Natural killer cell (primary cell): ENCODE measurements at regions not wholly inside any gene's neighbourhood (a gene's known extent, or its start where the extent isn't known, plus 50 kb on each side); places are given as distances from the start of the nearest gene placed in this dataset.

ENCODE experiments used
- ATAC-seq, 3 donors: fragments of 150-1000 bp in 2 of 3; fragments of 200-7000 bp in 1 of 3; cut with Tn5 transposase; 1 replicate in 1 of 3; 2 replicates in 2 of 3; pipeline ENCODE4 v1.10.0; 2021; ENCODE audit warnings: mild to moderate bottlenecking in 2 of 3, moderate library complexity in 2 of 3
- DNase-seq, 2 donors: peaks; one replicate each; pipeline versions ENCODE4 v3.0.0 to v3.0.0-alpha.2; 2013 to 2021; ENCODE audit warnings: mixed read lengths in 1 of 2
- H3K27ac ChIP-seq: one replicate; pipeline ENCODE4 v1.5.1; 2013; ENCODE audit warnings: mild to moderate bottlenecking, low read length
- H3K27me3 ChIP-seq: one replicate; pipeline ENCODE4 v1.6.1; 2013; ENCODE audit warnings: low read length; ENCODE audit not compliant: control insufficient read depth, insufficient read depth
- H3K36me3 ChIP-seq: one replicate; pipeline ENCODE4 v1.6.1; 2013; ENCODE audit warnings: low read length; ENCODE audit not compliant: control insufficient read depth, insufficient read depth
- H3K4me1 ChIP-seq: one replicate; pipeline ENCODE4 v1.6.1; 2013; ENCODE audit warnings: low read length; ENCODE audit not compliant: control insufficient read depth, insufficient read depth
- H3K4me3 ChIP-seq: one replicate; pipeline ENCODE4 v1.5.1; 2013; ENCODE audit warnings: low read length
- H3K9me3 ChIP-seq: one replicate; pipeline ENCODE4 v1.6.1; 2013; ENCODE audit warnings: low read length; ENCODE audit not compliant: control insufficient read depth, insufficient read depth
- H3K27ac Mint-ChIP-seq, 2 donors: one replicate each; pipeline ENCODE4 v1.8.0; 2022; ENCODE audit warnings: mild to moderate bottlenecking in 2 of 2, mixed read lengths in 2 of 2, moderate library complexity in 1 of 2
- H3K27me3 Mint-ChIP-seq, 2 donors: one replicate each; pipeline ENCODE4 v1.8.0; 2022; ENCODE audit warnings: low read depth in 2 of 2, mixed read lengths in 2 of 2
- H3K36me3 Mint-ChIP-seq: one replicate; pipeline ENCODE4 v1.8.0; 2022; ENCODE audit warnings: mixed read lengths
- H3K4me1 Mint-ChIP-seq, 2 donors: one replicate each; pipeline ENCODE4 v1.8.0; 2022; ENCODE audit warnings: mixed read lengths in 2 of 2
- H3K4me3 Mint-ChIP-seq: one replicate; pipeline ENCODE4 v1.8.0; 2022; ENCODE audit warnings: mild to moderate bottlenecking, moderate library complexity, mixed read lengths
- H3K9me3 Mint-ChIP-seq, 2 donors: one replicate each; pipeline ENCODE4 v1.8.0; 2022; ENCODE audit warnings: mixed read lengths in 2 of 2
- WGBS: methylation state at CpG from one replicate; pipeline ENCODE4 v1.1.7; 2013; ENCODE audit warnings: missing lambda C conversion rate; ENCODE audit not compliant: insufficient coverage; 5-methylcytosine and 5-hydroxymethylcytosine counted together
- intact Hi-C: fragments of 100-400 bp; cut with micrococcal nuclease; formaldehyde crosslinking; loops from one replicate; pipeline ENCODE4 v1.14.2; 2022
- TF ChIP-seq, protein P1 (sequence below): fragments of 200-600 bp; IDR thresholded peaks from one replicate; pipeline ENCODE4 v1.8.0; 2022; ENCODE audit warnings: antibody characterized with exemption

DNA sequence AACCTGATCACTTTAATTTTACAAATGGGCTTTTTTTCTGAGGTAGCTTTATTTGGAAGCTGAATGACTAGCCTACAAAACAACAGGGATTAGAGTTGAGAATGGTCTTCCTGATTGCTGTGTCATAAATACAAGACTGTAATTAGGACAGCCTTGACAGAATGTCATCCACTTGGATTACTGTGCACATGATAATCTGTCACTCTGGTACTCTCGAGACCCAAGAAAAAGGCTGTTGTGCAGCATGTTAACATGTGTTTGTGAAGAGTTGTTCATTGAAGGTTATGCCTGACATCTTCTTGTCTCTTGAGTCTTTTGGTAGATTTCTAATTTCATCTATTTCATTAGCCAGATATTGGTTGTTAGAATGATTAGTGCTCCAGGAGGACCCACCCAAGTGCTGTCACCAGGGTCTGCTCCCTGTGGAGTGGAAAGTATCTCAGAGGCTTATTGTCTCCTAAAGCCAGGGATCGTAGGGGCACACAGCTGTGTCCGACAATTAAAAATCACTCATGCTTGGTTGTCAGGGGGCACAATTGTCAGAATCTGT, 212.2 kb upstream of the GPRIN3 start:
- Mint-ChIP-seq H3K36me3 (no peaks in the 10 kb centered on the region), H3K4me3 (no peak overlapping the region), H3K27me3 (peaks cover 10 to 35% of the 10 kb centered on the region in 2 donors), H3K27ac (no peak overlapping the region), H3K4me1 (no peaks in the 10 kb centered on the region), H3K9me3 (no peaks in the 10 kb centered on the region)
- ATAC-seq: no peak
- no peak for DNase-seq
- TF ChIP-seq, protein P1, sequence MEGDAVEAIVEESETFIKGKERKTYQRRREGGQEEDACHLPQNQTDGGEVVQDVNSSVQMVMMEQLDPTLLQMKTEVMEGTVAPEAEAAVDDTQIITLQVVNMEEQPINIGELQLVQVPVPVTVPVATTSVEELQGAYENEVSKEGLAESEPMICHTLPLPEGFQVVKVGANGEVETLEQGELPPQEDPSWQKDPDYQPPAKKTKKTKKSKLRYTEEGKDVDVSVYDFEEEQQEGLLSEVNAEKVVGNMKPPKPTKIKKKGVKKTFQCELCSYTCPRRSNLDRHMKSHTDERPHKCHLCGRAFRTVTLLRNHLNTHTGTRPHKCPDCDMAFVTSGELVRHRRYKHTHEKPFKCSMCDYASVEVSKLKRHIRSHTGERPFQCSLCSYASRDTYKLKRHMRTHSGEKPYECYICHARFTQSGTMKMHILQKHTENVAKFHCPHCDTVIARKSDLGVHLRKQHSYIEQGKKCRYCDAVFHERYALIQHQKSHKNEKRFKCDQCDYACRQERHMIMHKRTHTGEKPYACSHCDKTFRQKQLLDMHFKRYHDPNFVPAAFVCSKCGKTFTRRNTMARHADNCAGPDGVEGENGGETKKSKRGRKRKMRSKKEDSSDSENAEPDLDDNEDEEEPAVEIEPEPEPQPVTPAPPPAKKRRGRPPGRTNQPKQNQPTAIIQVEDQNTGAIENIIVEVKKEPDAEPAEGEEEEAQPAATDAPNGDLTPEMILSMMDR: no peak
- Histone ChIP-seq H3K9me3 (no peaks in the 10 kb centered on the region), H3K27ac (no peak overlapping the region), H3K27me3 (no peaks in the 10 kb centered on the region), H3K4me1 (no peaks in the 10 kb centered on the region), H3K36me3 (no peaks in the 10 kb centered on the region), H3K4me3 (no peak overlapping the region)
- intact Hi-C loops: no loop called here
- 90% methylated on average over 3 of the region's 3 CpGs for WGBS

DNA sequence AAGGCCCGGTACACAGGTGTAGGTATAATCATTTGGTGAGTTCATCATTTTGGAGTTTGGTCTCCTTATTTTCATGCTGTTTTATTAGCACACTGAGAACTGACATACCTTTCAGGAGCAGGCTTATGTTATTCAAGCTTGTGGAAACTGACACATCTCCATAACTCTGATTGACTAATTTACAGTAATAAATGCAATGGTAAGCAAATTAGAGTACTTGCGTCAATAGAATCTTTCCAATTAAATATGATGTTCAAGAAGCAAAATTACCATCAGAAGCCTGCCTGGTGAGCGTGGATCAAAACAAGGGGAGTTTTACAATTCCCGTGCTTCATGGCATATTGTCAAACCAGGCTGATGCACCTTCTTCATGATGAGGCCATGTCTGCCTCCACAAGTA, 210.7 kb upstream of the GPRIN3 start:
- H3K9me3 Mint-ChIP-seq: no peaks in the 10 kb centered on the region
- 97% methylated on average over 4 of the region's 4 CpGs for WGBS

DNA sequence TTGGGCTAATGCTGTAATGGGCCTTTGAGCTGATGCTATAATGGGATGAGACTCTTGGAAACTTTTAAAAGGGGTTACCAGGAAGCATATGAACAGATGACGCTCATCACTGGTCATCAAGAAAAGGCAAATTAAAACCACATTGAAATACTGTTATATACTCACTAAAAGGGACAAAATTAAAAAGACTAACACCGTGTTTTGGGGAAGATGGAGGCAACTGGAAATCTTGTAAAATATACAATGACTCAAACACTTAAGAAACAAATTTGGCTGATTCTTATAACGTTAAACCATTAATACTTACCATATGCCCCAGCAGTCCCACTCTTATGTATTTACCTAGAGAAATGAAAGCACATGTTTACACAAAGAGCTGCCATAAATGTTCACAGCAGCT, 207.2 kb upstream of the GPRIN3 start:
- Mint-ChIP-seq H3K27ac (no peak overlapping the region), H3K9me3 (no peaks in the 10 kb centered on the region), H3K36me3 (no peaks in the 10 kb centered on the region), H3K27me3 (peaks cover 8 to 28% of the 10 kb centered on the region in 2 donors), H3K4me1 (peaks cover 12 to 13% of the 10 kb centered on the region in 2 donors), H3K4me3 (no peak overlapping the region)
- 100% methylated on average over 2 of the region's 3 CpGs for WGBS
- intact Hi-C loops: no loop called here
- TF ChIP-seq, protein P1: no peak
- Histone ChIP-seq H3K36me3 (no peaks in the 10 kb centered on the region), H3K27me3 (no peaks in the 10 kb centered on the region), H3K4me1 (peaks cover 2% of the 10 kb centered on the region), H3K4me3 (no peak overlapping the region), H3K9me3 (no peaks in the 10 kb centered on the region), H3K27ac (no peak overlapping the region)
- DNase-seq: no peak
- ATAC-seq: no peak

More for the DNA sequence above, 210.7 kb upstream of the GPRIN3 start:
- Mint-ChIP-seq H3K4me1 (no peaks in the 10 kb centered on the region), H3K27me3 (peaks cover 10 to 42% of the 10 kb centered on the region in 2 donors), H3K4me3 (no peak overlapping the region), H3K36me3 (no peaks in the 10 kb centered on the region), H3K27ac (no peak overlapping the region)
- no peaks in the 10 kb centered on the region for H3K4me1 ChIP-seq
- H3K9me3 ChIP-seq: no peaks in the 10 kb centered on the region
- no peak overlapping the region for H3K27ac ChIP-seq
- DNase-seq (no peak), ATAC-seq (no peak)
- H3K27me3 ChIP-seq: no peaks in the 10 kb centered on the region
- TF ChIP-seq, protein P1: no peak
- intact Hi-C loops: no loop called here
- no peak overlapping the region for H3K4me3 ChIP-seq
- H3K36me3 ChIP-seq: no peaks in the 10 kb centered on the region

DNA sequence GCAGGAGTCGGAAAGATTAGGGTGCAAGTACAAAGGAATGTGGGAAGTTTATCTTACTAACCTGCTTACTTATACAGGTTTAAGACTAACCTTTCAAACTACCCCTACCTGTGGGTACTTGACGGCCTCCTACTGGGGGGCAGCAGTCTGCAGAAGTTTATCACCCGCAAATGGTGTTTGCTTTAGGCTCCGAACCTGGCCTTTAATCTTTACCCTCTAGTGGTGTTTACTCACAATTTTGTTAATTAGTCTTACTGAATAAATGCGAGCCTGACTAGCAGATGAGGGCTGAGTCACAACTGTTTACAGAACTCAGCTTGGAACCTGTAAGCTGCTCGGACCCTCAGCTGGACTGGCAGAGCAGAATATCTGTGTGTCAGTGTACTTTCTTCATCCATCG, 204.2 kb upstream of the GPRIN3 start:
- intact Hi-C loops: no loop called here
- Mint-ChIP-seq H3K27me3 (peaks cover 3 to 15% of the 10 kb centered on the region in 2 donors), H3K4me3 (no peak overlapping the region), H3K36me3 (no peaks in the 10 kb centered on the region), H3K9me3 (no peaks in the 10 kb centered on the region), H3K4me1 (peaks cover 24 to 27% of the 10 kb centered on the region in 2 donors), H3K27ac (no peak overlapping the region)
- TF ChIP-seq, protein P1: no peak
- no peaks in the 10 kb centered on the region for H3K27me3 ChIP-seq
- peaks cover 4% of the 10 kb centered on the region for H3K4me1 ChIP-seq
- DNase-seq (no peak), ATAC-seq (no peak)
- 94% methylated on average over 6 of the region's 7 CpGs for WGBS
- H3K4me3 ChIP-seq: no peak overlapping the region
- no peak overlapping the region for H3K27ac ChIP-seq
- no peaks in the 10 kb centered on the region for H3K36me3 ChIP-seq
- H3K9me3 ChIP-seq: no peaks in the 10 kb centered on the region
